NCI-H526 treated with DMSO at 0.1 percent for 48 hours (cell line): ENCODE measurements at regions not wholly inside any gene's neighbourhood (a gene's known extent, or its start where the extent isn't known, plus 50 kb on each side); places are given as distances from the start of the nearest gene placed in this dataset.
"Not testable (repeated sequence)": the region's sequence is repeated elsewhere in the genome, so short reads cannot be mapped to it uniquely, and the experiment has no call there.

Experiments
- DNase-seq: peaks from one replicate; lab custom pipeline; 2025; lab: John Stamatoyannopoulos, UW

GRCh38 chr13:50417597-50417996 is 402.4 kb downstream of the KCNRG start:
- no peak for DNase-seq

GRCh38 chr13:50419331-50419865 is 404.2 kb downstream of the KCNRG start:
- DNase-seq = no peak

- no peak for DNase-seq
Observed at GRCh38 chr13:50419896-50420295, 404.7 kb downstream of the KCNRG start.

GRCh38 chr13:50420718-50421472 is 405.7 kb downstream of the KCNRG start:
- DNase-seq = no peak

GRCh38 chr13:50421473-50422130 is 406.4 kb downstream of the KCNRG start:
- DNase-seq = no peak

GRCh38 chr13:50422181-50423148 is 407.2 kb downstream of the KCNRG start:
- DNase-seq = no peak

- DNase-seq = no peak
Observed at GRCh38 chr13:50424993-50425392, 409.7 kb downstream of the KCNRG start.

- DNase-seq = no peak
Observed at GRCh38 chr13:50425772-50426171, 410.5 kb downstream of the KCNRG start.

GRCh38 chr13:50426927-50427326 is 411.7 kb downstream of the KCNRG start:
- DNase-seq = no peak

- not testable (repeated sequence) for DNase-seq
Observed at GRCh38 chr13:50427511-50427910, 412.3 kb downstream of the KCNRG start.

GRCh38 chr13:50428183-50428877 is 413.1 kb downstream of the KCNRG start:
- DNase-seq = no peak

- no peak for DNase-seq
Observed at GRCh38 chr13:50435011-50435410, 408.5 kb downstream of the DLEU7 start.

- no peak for DNase-seq
Observed at GRCh38 chr13:50437252-50437651, 406.2 kb downstream of the DLEU7 start.

- DNase-seq = no peak
Observed at GRCh38 chr13:50438351-50438750, 405.1 kb downstream of the DLEU7 start.

GRCh38 chr13:50441130-50441529 is 402.4 kb downstream of the DLEU7 start:
- DNase-seq = no peak

- DNase-seq = no peak
Observed at GRCh38 chr13:50444726-50445125, 398.8 kb downstream of the DLEU7 start.

GRCh38 chr13:50446611-50447010 is 396.9 kb downstream of the DLEU7 start:
- no peak for DNase-seq

GRCh38 chr13:50448535-50448998 is 394.9 kb downstream of the DLEU7 start:
- DNase-seq = no peak

- DNase-seq = no peak
Observed at GRCh38 chr13:50449465-50449864, 394.0 kb downstream of the DLEU7 start.

- DNase-seq = no peak
Observed at GRCh38 chr13:50450279-50450678, 393.2 kb downstream of the DLEU7 start.

- no peak for DNase-seq
Observed at GRCh38 chr13:50451609-50452008, 391.9 kb downstream of the DLEU7 start.
